ENCODE measurements at regions not wholly inside any gene's neighbourhood (a gene's known extent, or its start where the extent isn't known, plus 50 kb on each side); places are given as distances from the start of the nearest gene placed in this dataset.
"Not testable (repeated sequence)": the region's sequence is repeated elsewhere in the genome, so short reads cannot be mapped to it uniquely, and the experiment has no call there.

DNA sequence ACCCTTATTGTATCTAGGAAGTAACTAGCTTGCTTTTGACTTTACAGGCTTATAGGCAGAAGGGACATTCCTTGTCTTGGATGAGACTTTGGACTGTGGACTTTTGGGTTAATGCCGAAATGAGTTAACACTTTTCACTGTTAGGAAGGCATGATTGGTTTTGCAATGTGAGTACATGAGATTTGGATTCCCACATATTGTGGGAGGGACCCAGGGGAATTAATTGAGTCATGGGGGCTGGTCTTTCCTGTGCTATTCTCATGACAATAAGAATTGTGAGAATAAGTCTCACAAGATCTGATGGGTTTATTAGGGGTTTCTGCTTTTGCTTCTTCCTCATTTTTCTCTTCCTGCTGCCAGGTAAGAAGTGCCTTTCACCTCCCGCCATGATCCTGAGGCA is 417.5 kb downstream of the HINT1 start:
- no peak overlapping the region for H3K27ac ChIP-seq (ENCODE audit: low read depth, low read length, poor library complexity, severe bottlenecking)
- no peaks in the 10 kb centered on the region for H3K9me2 ChIP-seq (ENCODE audit: low read depth, low read length)
- H4K20me1 ChIP-seq (ENCODE audit: insufficient read depth, low read length), result no peaks in the 10 kb centered on the region
- no peaks in the 10 kb centered on the region for H3K9me3 ChIP-seq (ENCODE audit: low read length)
- H3K4me3 ChIP-seq (ENCODE audit: low read depth, low read length, poor library complexity, severe bottlenecking), result no peak overlapping the region
- no peaks in the 10 kb centered on the region for H3K4me1 ChIP-seq (ENCODE audit: insufficient read depth, low read length, severe bottlenecking)
- no peaks in the 10 kb centered on the region for H3F3A ChIP-seq (ENCODE audit: insufficient read depth, low read length)
- H3K79me2 ChIP-seq (ENCODE audit: insufficient read depth, low read length), result no peaks in the 10 kb centered on the region
- no peak for TF ChIP-seq EZH2 (IDR thresholded peaks at IDR 0.05; ENCODE audit: borderline replicate concordance, low read length)
- TF ChIP-seq, protein P1, sequence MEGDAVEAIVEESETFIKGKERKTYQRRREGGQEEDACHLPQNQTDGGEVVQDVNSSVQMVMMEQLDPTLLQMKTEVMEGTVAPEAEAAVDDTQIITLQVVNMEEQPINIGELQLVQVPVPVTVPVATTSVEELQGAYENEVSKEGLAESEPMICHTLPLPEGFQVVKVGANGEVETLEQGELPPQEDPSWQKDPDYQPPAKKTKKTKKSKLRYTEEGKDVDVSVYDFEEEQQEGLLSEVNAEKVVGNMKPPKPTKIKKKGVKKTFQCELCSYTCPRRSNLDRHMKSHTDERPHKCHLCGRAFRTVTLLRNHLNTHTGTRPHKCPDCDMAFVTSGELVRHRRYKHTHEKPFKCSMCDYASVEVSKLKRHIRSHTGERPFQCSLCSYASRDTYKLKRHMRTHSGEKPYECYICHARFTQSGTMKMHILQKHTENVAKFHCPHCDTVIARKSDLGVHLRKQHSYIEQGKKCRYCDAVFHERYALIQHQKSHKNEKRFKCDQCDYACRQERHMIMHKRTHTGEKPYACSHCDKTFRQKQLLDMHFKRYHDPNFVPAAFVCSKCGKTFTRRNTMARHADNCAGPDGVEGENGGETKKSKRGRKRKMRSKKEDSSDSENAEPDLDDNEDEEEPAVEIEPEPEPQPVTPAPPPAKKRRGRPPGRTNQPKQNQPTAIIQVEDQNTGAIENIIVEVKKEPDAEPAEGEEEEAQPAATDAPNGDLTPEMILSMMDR (IDR thresholded peaks at IDR 0.05; ENCODE audit: low read length), result no peak
- H2AFZ ChIP-seq (ENCODE audit: low read length), result no peak overlapping the region
- no peaks in the 10 kb centered on the region for H3K36me3 ChIP-seq (ENCODE audit: insufficient read depth, low read length)
- H3K4me2 ChIP-seq (ENCODE audit: low read length), result no peak overlapping the region
- no peak overlapping the region for H3K9ac ChIP-seq (ENCODE audit: low read length)
- H3K27me3 ChIP-seq (ENCODE audit: insufficient read depth, low read length), result no peaks in the 10 kb centered on the region

DNA sequence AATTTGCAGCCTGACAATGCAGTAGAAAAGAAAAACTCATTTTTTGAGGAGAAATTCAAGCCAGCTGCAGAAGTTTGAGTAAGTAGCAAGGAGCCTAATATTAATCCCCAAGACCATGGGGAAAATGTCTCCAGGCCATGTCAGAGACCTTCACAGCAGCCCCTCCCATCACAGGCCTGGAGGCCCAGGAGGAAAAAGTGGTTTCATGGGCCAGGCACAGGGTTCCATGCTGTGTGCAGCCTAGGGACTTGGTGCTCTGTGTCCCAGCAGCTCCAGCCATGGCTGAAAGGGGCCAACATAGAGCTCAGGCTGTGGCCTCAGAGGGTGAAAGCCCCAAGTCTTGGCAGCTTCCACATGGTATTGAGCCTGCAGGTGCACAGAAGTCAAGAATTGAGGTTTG is 418.4 kb downstream of the HINT1 start:
- H3K9ac ChIP-seq (ENCODE audit: low read length); H3K9me2 ChIP-seq (ENCODE audit: low read depth, low read length); H3F3A ChIP-seq (ENCODE audit: insufficient read depth, low read length); H3K9me3 ChIP-seq (ENCODE audit: low read length); H3K79me2 ChIP-seq (ENCODE audit: insufficient read depth, low read length); H3K27me3 ChIP-seq (ENCODE audit: insufficient read depth, low read length); H2AFZ ChIP-seq (ENCODE audit: low read length); H3K4me1 ChIP-seq (ENCODE audit: insufficient read depth, low read length, severe bottlenecking); H3K27ac ChIP-seq (ENCODE audit: low read depth, low read length, poor library complexity, severe bottlenecking); H3K4me3 ChIP-seq (ENCODE audit: low read depth, low read length, poor library complexity, severe bottlenecking); H4K20me1 ChIP-seq (ENCODE audit: insufficient read depth, low read length); H3K36me3 ChIP-seq (ENCODE audit: insufficient read depth, low read length); H3K4me2 ChIP-seq (ENCODE audit: low read length): not testable (repeated sequence)

DNA sequence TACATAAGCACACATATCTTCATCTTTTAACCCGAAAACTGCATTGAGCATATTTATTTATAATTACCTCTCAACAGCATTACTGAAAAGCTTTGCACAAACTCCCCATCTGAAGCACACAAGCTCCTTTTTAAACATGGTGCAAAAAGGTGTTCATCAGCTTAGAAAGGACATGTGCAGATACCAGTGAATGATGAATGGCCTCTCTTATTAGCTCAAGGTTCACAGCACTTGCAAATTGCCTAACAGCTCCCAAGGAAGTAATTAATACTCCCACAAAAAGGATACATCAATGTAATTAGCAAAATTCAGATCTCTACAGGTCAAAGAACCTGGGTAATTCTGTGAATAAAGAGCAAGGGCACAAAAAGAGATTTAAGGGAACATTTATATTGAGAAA is 422.0 kb downstream of the HINT1 start:
- H3K9me3 ChIP-seq (ENCODE audit: low read length), result no peaks in the 10 kb centered on the region
- H3K36me3 ChIP-seq (ENCODE audit: insufficient read depth, low read length), result no peaks in the 10 kb centered on the region
- H3K27ac ChIP-seq (ENCODE audit: low read depth, low read length, poor library complexity, severe bottlenecking), result no peak overlapping the region
- H3K79me2 ChIP-seq (ENCODE audit: insufficient read depth, low read length), result no peaks in the 10 kb centered on the region
- no peaks in the 10 kb centered on the region for H3K9me2 ChIP-seq (ENCODE audit: low read depth, low read length)
- TF ChIP-seq, protein P1 (IDR thresholded peaks at IDR 0.05; ENCODE audit: low read length), result no peak
- TF ChIP-seq EZH2 (IDR thresholded peaks at IDR 0.05; ENCODE audit: borderline replicate concordance, low read length), result no peak
- no peak overlapping the region for H3K4me3 ChIP-seq (ENCODE audit: low read depth, low read length, poor library complexity, severe bottlenecking)
- no peaks in the 10 kb centered on the region for H3K27me3 ChIP-seq (ENCODE audit: insufficient read depth, low read length)
- no peak overlapping the region for H2AFZ ChIP-seq (ENCODE audit: low read length)
- H3K4me2 ChIP-seq (ENCODE audit: low read length), result no peak overlapping the region
- no peak overlapping the region for H3K9ac ChIP-seq (ENCODE audit: low read length)
- H4K20me1 ChIP-seq (ENCODE audit: insufficient read depth, low read length), result no peaks in the 10 kb centered on the region
- H3K4me1 ChIP-seq (ENCODE audit: insufficient read depth, low read length, severe bottlenecking), result no peaks in the 10 kb centered on the region
- H3F3A ChIP-seq (ENCODE audit: insufficient read depth, low read length), result no peaks in the 10 kb centered on the region

DNA sequence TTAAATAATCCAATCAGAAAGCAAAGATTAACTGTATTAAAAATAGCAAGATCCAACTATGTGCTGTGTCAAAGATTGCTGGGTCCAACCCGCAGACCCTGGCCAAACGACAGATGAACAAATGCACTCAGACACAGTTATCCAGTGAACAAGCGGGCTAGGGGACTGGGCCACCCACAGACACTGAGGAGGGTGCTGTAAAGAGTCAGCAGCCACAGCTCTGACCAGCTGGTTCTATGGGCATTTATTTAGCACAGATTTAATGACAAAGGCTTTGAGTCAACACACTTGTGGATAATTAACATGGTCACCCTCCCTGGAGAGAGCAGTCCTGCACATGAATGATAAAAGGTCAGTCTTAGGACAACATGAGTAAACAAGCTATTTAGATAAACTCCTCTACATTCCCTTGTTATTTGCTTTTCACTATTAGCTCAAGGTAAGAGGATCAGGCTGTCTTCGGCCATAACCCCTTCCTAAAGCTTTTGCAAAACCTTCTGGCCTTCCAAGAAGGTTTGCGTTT is 424.9 kb downstream of the HINT1 start:
- no peaks in the 10 kb centered on the region for H3K4me1 ChIP-seq (ENCODE audit: insufficient read depth, low read length, severe bottlenecking)
- no peaks in the 10 kb centered on the region for H3K79me2 ChIP-seq (ENCODE audit: insufficient read depth, low read length)
- H3K9me3 ChIP-seq (ENCODE audit: low read length), result no peaks in the 10 kb centered on the region
- H3F3A ChIP-seq (ENCODE audit: insufficient read depth, low read length), result no peaks in the 10 kb centered on the region
- H4K20me1 ChIP-seq (ENCODE audit: insufficient read depth, low read length), result no peaks in the 10 kb centered on the region
- no peaks in the 10 kb centered on the region for H3K9me2 ChIP-seq (ENCODE audit: low read depth, low read length)
- no peak overlapping the region for H2AFZ ChIP-seq (ENCODE audit: low read length)
- H3K27ac ChIP-seq (ENCODE audit: low read depth, low read length, poor library complexity, severe bottlenecking), result no peak overlapping the region
- no peak overlapping the region for H3K4me3 ChIP-seq (ENCODE audit: low read depth, low read length, poor library complexity, severe bottlenecking)
- TF ChIP-seq, protein P1 (IDR thresholded peaks at IDR 0.05; ENCODE audit: low read length), result no peak
- TF ChIP-seq EZH2 (IDR thresholded peaks at IDR 0.05; ENCODE audit: borderline replicate concordance, low read length), result no peak
- no peaks in the 10 kb centered on the region for H3K36me3 ChIP-seq (ENCODE audit: insufficient read depth, low read length)
- H3K9ac ChIP-seq (ENCODE audit: low read length), result no peak overlapping the region
- H3K4me2 ChIP-seq (ENCODE audit: low read length), result no peak overlapping the region
- no peaks in the 10 kb centered on the region for H3K27me3 ChIP-seq (ENCODE audit: insufficient read depth, low read length)
